MCF 10A (cell line): ENCODE measurements at regions not wholly inside any gene's neighbourhood (a gene's known extent, or its start where the extent isn't known, plus 50 kb on each side); places are given as distances from the start of the nearest gene placed in this dataset.
A peak's percentile ranks its signal among the peaks of the same experiment; 100 is the strongest.

Experiments used
- BruUV-seq: library from RNA; stranded (reverse); fragments of 400-500 nt; replicated peaks from 2 replicates; lab custom pipeline; 2021; lab: Mats Ljungman, UMichigan
- CTCF ChIA-PET: fragments of 300-600 bp; sonication (Branson Sonifier 250); formaldehyde crosslinking; extraction: SDS; loops from one replicate; lab custom pipeline; 2021; ENCODE audit warnings: antibody characterized with exemption, inconsistent platforms; lab: Yijun Ruan, JAX
- POLR2A ChIA-PET: fragments of 300-600, 350-650 bp; sonication (Branson Sonifier 250); formaldehyde crosslinking; extraction: SDS; loops from one replicate; lab custom pipeline; 2020; ENCODE audit warnings: antibody characterized with exemption, inconsistent platforms; lab: Yijun Ruan, JAX
- DNase-seq: peaks from one replicate; pipeline ENCODE4 v3.0.0-alpha.2; 2018; ENCODE audit not compliant: unreplicated experiment
- H3K27ac Mint-ChIP-seq: one replicate; pipeline ENCODE4 v1.8.0; 2022; ENCODE audit warnings: mild to moderate bottlenecking, low read depth, mixed read lengths; ENCODE audit not compliant: unreplicated experiment
- H3K27me3 Mint-ChIP-seq: one replicate; pipeline ENCODE4 v1.8.0; 2022; ENCODE audit warnings: mixed read lengths; ENCODE audit not compliant: insufficient read depth, unreplicated experiment
- H3K36me3 Mint-ChIP-seq: one replicate; pipeline ENCODE4 v1.8.0; 2022; ENCODE audit warnings: mild to moderate bottlenecking, moderate library complexity, mixed read lengths; ENCODE audit not compliant: insufficient read depth, unreplicated experiment
- H3K4me1 Mint-ChIP-seq: one replicate; pipeline ENCODE4 v1.8.0; 2022; ENCODE audit warnings: mixed read lengths; ENCODE audit not compliant: insufficient read depth, unreplicated experiment
- H3K4me3 Mint-ChIP-seq: one replicate; pipeline ENCODE4 v1.8.0; 2022; ENCODE audit warnings: mild to moderate bottlenecking, moderate library complexity, mixed read lengths; ENCODE audit not compliant: unreplicated experiment
- H3K9me3 Mint-ChIP-seq: one replicate; pipeline ENCODE4 v1.8.0; 2022; ENCODE audit warnings: mixed read lengths; ENCODE audit not compliant: unreplicated experiment
- intact Hi-C: fragments of 100-400 bp; cut with micrococcal nuclease; formaldehyde crosslinking; loops from 2 replicates; pipeline ENCODE4 v1.14.1; 2022
- TF ChIP-seq, protein P1 (sequence below): fragments of 200-600 bp; IDR thresholded peaks from one replicate; pipeline ENCODE4 v1.8.0; 2022; ENCODE audit warnings: antibody characterized with exemption, mild to moderate bottlenecking; ENCODE audit not compliant: unreplicated experiment

- H3K4me1 Mint-ChIP-seq = peaks cover 12% of the 10 kb centered on the region
- ChIA-PET POLR2A (interaction anchor here (0.9 to 1.2 kb wide), 3 partner anchors 420 to 472 kb away, joined by 4 to 6 read pairs (median 4); partner anchors contain the start of gene RBMS3), CTCF (interaction anchor here (1.1 to 1.4 kb wide), 2 partner anchors 421 to 905 kb away, joined by 4 to 5 read pairs; no protein-coding TSS in a partner anchor)
- no peak overlapping the region for H3K4me3 Mint-ChIP-seq
- no peaks in the 10 kb centered on the region for H3K9me3 Mint-ChIP-seq
- DNase-seq = no peak
- no peak overlapping the region for H3K27ac Mint-ChIP-seq
- TF ChIP-seq, protein P1, sequence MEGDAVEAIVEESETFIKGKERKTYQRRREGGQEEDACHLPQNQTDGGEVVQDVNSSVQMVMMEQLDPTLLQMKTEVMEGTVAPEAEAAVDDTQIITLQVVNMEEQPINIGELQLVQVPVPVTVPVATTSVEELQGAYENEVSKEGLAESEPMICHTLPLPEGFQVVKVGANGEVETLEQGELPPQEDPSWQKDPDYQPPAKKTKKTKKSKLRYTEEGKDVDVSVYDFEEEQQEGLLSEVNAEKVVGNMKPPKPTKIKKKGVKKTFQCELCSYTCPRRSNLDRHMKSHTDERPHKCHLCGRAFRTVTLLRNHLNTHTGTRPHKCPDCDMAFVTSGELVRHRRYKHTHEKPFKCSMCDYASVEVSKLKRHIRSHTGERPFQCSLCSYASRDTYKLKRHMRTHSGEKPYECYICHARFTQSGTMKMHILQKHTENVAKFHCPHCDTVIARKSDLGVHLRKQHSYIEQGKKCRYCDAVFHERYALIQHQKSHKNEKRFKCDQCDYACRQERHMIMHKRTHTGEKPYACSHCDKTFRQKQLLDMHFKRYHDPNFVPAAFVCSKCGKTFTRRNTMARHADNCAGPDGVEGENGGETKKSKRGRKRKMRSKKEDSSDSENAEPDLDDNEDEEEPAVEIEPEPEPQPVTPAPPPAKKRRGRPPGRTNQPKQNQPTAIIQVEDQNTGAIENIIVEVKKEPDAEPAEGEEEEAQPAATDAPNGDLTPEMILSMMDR = no peak
- no peaks in the 10 kb centered on the region for H3K36me3 Mint-ChIP-seq
- intact Hi-C loops = no loop called here
- no TSS peak for BruUV-seq
- no peaks in the 10 kb centered on the region for H3K27me3 Mint-ChIP-seq
Measured at GRCh38 chr3:28859897-28860296, 421.0 kb upstream of the RBMS3 start.

DNA sequence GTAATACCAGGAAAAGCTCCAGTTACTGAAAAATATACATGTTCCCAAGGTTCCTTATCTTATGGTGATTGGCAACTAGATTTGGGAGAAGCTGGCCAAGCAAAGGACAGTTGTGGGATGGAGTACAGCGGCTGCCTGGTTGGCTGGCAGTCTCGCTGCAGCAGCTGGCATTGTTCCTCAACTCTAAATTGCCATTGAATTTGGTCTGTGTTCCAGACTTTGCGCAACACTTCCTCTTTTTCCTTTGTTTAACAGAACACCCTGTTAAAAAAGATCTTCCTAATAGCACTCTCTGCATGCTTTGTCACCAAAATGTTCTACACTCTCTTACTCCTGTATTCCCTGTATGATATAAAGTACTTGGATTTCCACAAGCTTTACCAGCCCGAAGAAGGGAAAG lies 420.6 kb upstream of the RBMS3 start:
- Mint-ChIP-seq H3K36me3 (no peaks in the 10 kb centered on the region), H3K27me3 (no peaks in the 10 kb centered on the region), H3K27ac (peak overlapping the region; percentile 20), H3K9me3 (no peaks in the 10 kb centered on the region), H3K4me3 (no peak overlapping the region), H3K4me1 (peaks cover 13% of the 10 kb centered on the region)
- intact Hi-C loops = no loop called here
- CTCF ChIA-PET = no interaction called here
- POLR2A ChIA-PET = interaction anchor here (0.9 to 1.0 kb wide), 2 partner anchors 420 to 422 kb away, joined by 3 to 4 read pairs; no protein-coding TSS in a partner anchor
- TF ChIP-seq, protein P1 = no peak
- peak; percentile 48 for DNase-seq
- no TSS peak for BruUV-seq

- Mint-ChIP-seq H3K4me1 (peaks cover 18% of the 10 kb centered on the region), H3K27me3 (no peaks in the 10 kb centered on the region), H3K27ac (no peak overlapping the region), H3K9me3 (no peaks in the 10 kb centered on the region), H3K36me3 (no peaks in the 10 kb centered on the region), H3K4me3 (no peak overlapping the region)
- CTCF ChIA-PET = interaction anchor here (0.9 to 1.0 kb wide), 2 partner anchors 10 to 53 kb away, joined by 3 read pairs; no protein-coding TSS in a partner anchor
- DNase-seq = no peak
- POLR2A ChIA-PET = no interaction called here
- TF ChIP-seq, protein P1 = no peak
- intact Hi-C loops = no loop called here
- BruUV-seq = no TSS peak
Measured at GRCh38 chr3:28863186-28863585, 417.7 kb upstream of the RBMS3 start.

DNA sequence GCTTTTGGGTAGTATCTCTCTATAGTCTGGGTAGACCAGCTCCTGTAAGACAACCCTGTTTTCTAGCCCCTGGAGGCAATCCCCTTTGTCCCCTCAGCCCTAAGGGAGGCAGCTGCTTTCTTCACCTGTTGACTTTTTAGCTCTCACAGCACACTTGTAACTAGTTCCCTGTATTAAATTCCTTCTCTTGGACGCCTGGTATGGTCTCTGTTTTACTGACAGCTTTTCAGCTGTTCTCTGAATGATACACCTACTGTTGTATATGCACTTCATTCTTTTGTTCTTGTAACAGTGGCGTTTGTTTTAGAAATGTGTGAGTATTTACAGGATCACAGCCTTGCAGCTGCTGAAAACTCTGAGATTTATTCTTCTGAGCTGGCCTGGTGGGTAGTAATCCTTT lies 413.0 kb upstream of the RBMS3 start:
- no TSS peak for BruUV-seq
- Mint-ChIP-seq H3K9me3 (peaks cover under 1% of the 10 kb centered on the region), H3K27me3 (no peaks in the 10 kb centered on the region), H3K27ac (no peak overlapping the region), H3K36me3 (no peaks in the 10 kb centered on the region), H3K4me3 (no peak overlapping the region), H3K4me1 (peaks cover 5% of the 10 kb centered on the region)
- ChIA-PET CTCF (interaction anchor here (0.5 to 1.2 kb wide), 3 partner anchors 48 to 425 kb away, joined by 3 read pairs; no protein-coding TSS in a partner anchor), POLR2A (interaction anchor here (0.6 to 0.9 kb wide), 2 partner anchors 115 to 385 kb away, joined by 3 to 5 read pairs; no protein-coding TSS in a partner anchor)
- TF ChIP-seq, protein P1 = no peak
- DNase-seq = no peak
- intact Hi-C loops = no loop called here
